Endothelial cell of umbilical vein (primary cell): ENCODE measurements at regions not wholly inside any gene's neighbourhood (a gene's known extent, or its start where the extent isn't known, plus 50 kb on each side); places are given as distances from the start of the nearest gene placed in this dataset.

ENCODE experiments used
- CTCF ChIP-seq, 2 donors: IDR thresholded peaks; 1 replicate in 1 of 2; 2 replicates in 1 of 2; pipeline ENCODE4 v1.5.1; 2011; ENCODE audit warnings: low read length in 2 of 2, mild to moderate bottlenecking in 2 of 2, moderate library complexity in 2 of 2, control low read depth in 1 of 2, inconsistent platforms in 1 of 2, low read depth in 1 of 2; ENCODE audit not compliant: insufficient read depth in 1 of 2; ENCODE audit errors: extremely low read depth in 1 of 2
- EZH2 ChIP-seq: IDR thresholded peaks from 2 replicates; pipeline ENCODE4 v1.6.1; 2012; ENCODE audit warnings: borderline replicate concordance, low read depth, mild to moderate bottlenecking, moderate library complexity, low read length, inconsistent platforms; ENCODE audit not compliant: severe bottlenecking
- GATA2 ChIP-seq: IDR thresholded peaks from 2 replicates; pipeline ENCODE4 v1.7.0; 2011; ENCODE audit warnings: low read depth, mild to moderate bottlenecking, moderate library complexity, mixed read lengths, low read length; ENCODE audit not compliant: insufficient read length, insufficient read depth
- JUN ChIP-seq: IDR thresholded peaks from 2 replicates; pipeline ENCODE4 v1.6.1; 2011; ENCODE audit warnings: borderline replicate concordance, low read depth; ENCODE audit not compliant: insufficient read length, insufficient read depth
- POLR2A ChIP-seq: IDR thresholded peaks from 2 replicates; pipeline ENCODE4 v1.6.1; 2012; ENCODE audit warnings: low read depth, mild to moderate bottlenecking, control low read depth, low read length
- POLR2AphosphoS5 ChIP-seq: IDR thresholded peaks from 2 replicates; pipeline ENCODE4 v1.6.1; 2012; ENCODE audit warnings: low read depth, mild to moderate bottlenecking, control low read depth, low read length, moderate library complexity; ENCODE audit not compliant: insufficient read depth
- TF ChIP-seq, protein P1 (sequence below): IDR thresholded peaks from 2 replicates; pipeline ENCODE4 v1.6.1; 2011; ENCODE audit not compliant: insufficient read depth, insufficient read length

DNA sequence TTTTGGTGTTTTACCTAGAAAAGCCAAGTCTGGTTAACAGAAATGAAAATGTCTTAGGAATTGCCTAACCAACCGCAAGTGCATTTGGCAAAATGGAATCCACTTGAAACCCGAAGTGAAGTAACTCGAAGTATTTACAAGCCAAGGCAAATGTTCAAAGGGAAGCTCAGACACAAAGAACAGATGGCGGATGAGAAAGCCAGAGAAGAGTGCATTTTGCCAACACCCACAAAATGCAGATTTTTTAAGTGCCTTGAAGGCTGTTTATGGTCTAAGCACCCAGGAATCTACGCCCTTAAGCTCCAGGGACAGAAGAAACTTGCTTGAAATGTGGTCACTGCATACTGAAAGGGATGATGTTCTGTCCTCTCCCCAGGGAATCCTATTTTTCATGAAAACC, 70.0 kb upstream of the TBXT start:
- TF ChIP-seq CTCF (IDR thresholded peaks at IDR 0.05; ENCODE audit: extremely low read depth in 1 of 2, insufficient read depth in 1 of 2, low read depth in 1 of 2, low read length in 2 of 2) (no peak), POLR2AphosphoS5 (no peak), POLR2A (no peak), GATA2 (no peak), EZH2 (no peak), JUN (no peak)
- TF ChIP-seq, protein P1, sequence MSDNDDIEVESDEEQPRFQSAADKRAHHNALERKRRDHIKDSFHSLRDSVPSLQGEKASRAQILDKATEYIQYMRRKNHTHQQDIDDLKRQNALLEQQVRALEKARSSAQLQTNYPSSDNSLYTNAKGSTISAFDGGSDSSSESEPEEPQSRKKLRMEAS = no peak
